RWPE2 (cell line): ENCODE measurements at regions not wholly inside any gene's neighbourhood (a gene's known extent, or its start where the extent isn't known, plus 50 kb on each side); places are given as distances from the start of the nearest gene placed in this dataset.

Source experiments
- ATAC-seq: fragments of 200-7000 bp; cut with Tn5 transposase; 3 replicates; pipeline ENCODE4 v1.9.1; 2021; ENCODE audit warnings: low read depth
- DNase-seq: peaks from one replicate; pipeline ENCODE4 v3.0.0-alpha.2; 2020; ENCODE audit warnings: low spot score
- H3K27ac ChIP-seq: fragments of 450-650 bp; 2 replicates; pipeline ENCODE4 v1.5.1; 2017; ENCODE audit warnings: mild to moderate bottlenecking; ENCODE audit not compliant: poor library complexity, severe bottlenecking
- H3K27me3 ChIP-seq: fragments of 250-450 bp; sonication (Bioruptor Pico); 2 replicates; pipeline ENCODE4 v1.5.1; 2021; ENCODE audit warnings: mild to moderate bottlenecking, moderate library complexity; ENCODE audit not compliant: insufficient read depth, poor library complexity, severe bottlenecking
- H3K36me3 ChIP-seq: fragments of 250-450 bp; sonication (Bioruptor Pico); 2 replicates; pipeline ENCODE4 v1.5.1; 2020; ENCODE audit warnings: low read depth, mild to moderate bottlenecking, moderate library complexity
- H3K4me1 ChIP-seq: fragments of 250-450 bp; sonication (Bioruptor Pico); 2 replicates; pipeline ENCODE4 v1.5.1; 2021; ENCODE audit warnings: mild to moderate bottlenecking, moderate library complexity; ENCODE audit not compliant: insufficient read depth, poor library complexity, severe bottlenecking
- H3K4me3 ChIP-seq: fragments of 250-450 bp; sonication (Bioruptor Pico); 2 replicates; pipeline ENCODE4 v1.5.1; 2021; ENCODE audit warnings: mild to moderate bottlenecking, moderate library complexity; ENCODE audit not compliant: severe bottlenecking
- H3K9me3 ChIP-seq: fragments of 250-450 bp; sonication (Bioruptor Pico); 2 replicates; pipeline ENCODE4 v1.5.1; 2021; ENCODE audit warnings: mild to moderate bottlenecking, moderate library complexity; ENCODE audit not compliant: severe bottlenecking
- CTCF ChIP-seq: fragments of 450-650 bp; IDR thresholded peaks from one replicate; pipeline ENCODE4 v1.5.1; 2017; ENCODE audit warnings: mild to moderate bottlenecking, moderate library complexity; ENCODE audit not compliant: poor library complexity, severe bottlenecking

- Histone ChIP-seq H3K4me1 (no peaks in the 10 kb centered on the region), H3K4me3 (no peak overlapping the region), H3K27me3 (no peaks in the 10 kb centered on the region), H3K9me3 (no peaks in the 10 kb centered on the region), H3K27ac (no peak overlapping the region), H3K36me3 (no peaks in the 10 kb centered on the region)
- DNase-seq (no peak), ATAC-seq (no peak)
- no peak for TF ChIP-seq CTCF
Observed at GRCh38 chr22:27175021-27175838, 517.8 kb downstream of the MIAT start.

GRCh38 chr22:27175974-27176373, 518.6 kb downstream of the MIAT start:
- ATAC-seq (no peak), DNase-seq (no peak)
- Histone ChIP-seq H3K36me3 (no peaks in the 10 kb centered on the region), H3K9me3 (no peaks in the 10 kb centered on the region), H3K27me3 (no peaks in the 10 kb centered on the region), H3K27ac (no peak overlapping the region), H3K4me3 (no peak overlapping the region), H3K4me1 (no peaks in the 10 kb centered on the region)
- TF ChIP-seq CTCF: no peak

GRCh38 chr22:27179161-27179560, 521.8 kb downstream of the MIAT start:
- Histone ChIP-seq H3K27ac (no peak overlapping the region), H3K27me3 (no peaks in the 10 kb centered on the region), H3K4me3 (no peak overlapping the region), H3K4me1 (no peaks in the 10 kb centered on the region), H3K36me3 (no peaks in the 10 kb centered on the region), H3K9me3 (no peaks in the 10 kb centered on the region)
- DNase-seq (no peak), ATAC-seq (no peak)
- no peak for TF ChIP-seq CTCF

GRCh38 chr22:27181537-27181936, 524.1 kb downstream of the MIAT start:
- Histone ChIP-seq H3K27me3 (no peaks in the 10 kb centered on the region), H3K27ac (no peak overlapping the region), H3K4me3 (no peak overlapping the region), H3K9me3 (no peaks in the 10 kb centered on the region), H3K4me1 (no peaks in the 10 kb centered on the region), H3K36me3 (no peaks in the 10 kb centered on the region)
- no peak for TF ChIP-seq CTCF
- ATAC-seq (no peak), DNase-seq (no peak)

GRCh38 chr22:27183474-27183873, 526.1 kb downstream of the MIAT start:
- TF ChIP-seq CTCF: no peak
- DNase-seq: no peak

More at GRCh38 chr22:27183474-27183873, 526.1 kb downstream of the MIAT start:
- Histone ChIP-seq H3K9me3 (no peaks in the 10 kb centered on the region), H3K27ac (no peak overlapping the region), H3K4me1 (no peaks in the 10 kb centered on the region), H3K27me3 (no peaks in the 10 kb centered on the region), H3K4me3 (no peak overlapping the region), H3K36me3 (no peaks in the 10 kb centered on the region)
- no peak for ATAC-seq
